ENCODE measurements at regions not wholly inside any gene's neighbourhood (a gene's known extent, or its start where the extent isn't known, plus 50 kb on each side); places are given as distances from the start of the nearest gene placed in this dataset.

- TF ChIP-seq CTCF (IDR thresholded peaks at IDR 0.05) (no peak), POLR2A (IDR thresholded peaks at IDR 0.05) (no peak)
These were observed 64.8 kb upstream of the MAL start for GRCh38 chr2:94960751-94961150.
